DND-41 (cell line): ENCODE measurements at regions not wholly inside any gene's neighbourhood (a gene's known extent, or its start where the extent isn't known, plus 50 kb on each side); places are given as distances from the start of the nearest gene placed in this dataset.

Source experiments
- EZH2 ChIP-seq: IDR thresholded peaks from 3 replicates; pipeline ENCODE4 v1.6.1; 2012; ENCODE audit warnings: borderline replicate concordance, low read depth, mild to moderate bottlenecking, moderate library complexity, low read length, inconsistent platforms; ENCODE audit not compliant: severe bottlenecking
- TF ChIP-seq, protein P1 (sequence below): IDR thresholded peaks from 2 replicates; pipeline ENCODE4 v1.5.1; 2012; ENCODE audit warnings: borderline replicate concordance, low read length, moderate library complexity, mild to moderate bottlenecking; ENCODE audit not compliant: poor library complexity, severe bottlenecking; ENCODE audit errors: extremely low read depth

DNA sequence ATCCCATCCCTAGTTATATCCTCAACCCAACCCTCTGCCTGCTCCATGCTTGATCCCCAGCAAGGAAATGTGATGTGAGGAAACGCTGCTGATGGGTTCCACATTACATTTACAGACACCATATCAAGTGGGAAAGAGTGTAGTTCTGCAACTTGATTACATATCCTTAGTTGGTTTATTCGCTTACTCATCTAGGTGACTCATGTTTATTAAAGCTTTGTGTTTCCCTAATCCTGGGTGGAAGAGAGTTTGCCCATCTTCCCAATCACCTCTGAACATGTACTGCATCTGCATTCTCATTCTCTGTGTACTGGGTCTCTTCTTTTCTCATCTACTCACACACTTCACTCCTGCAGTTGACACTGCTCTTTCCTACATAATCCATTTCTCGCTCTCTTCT lies 91.7 kb upstream of the PDZRN3 start:
- TF ChIP-seq, protein P1, sequence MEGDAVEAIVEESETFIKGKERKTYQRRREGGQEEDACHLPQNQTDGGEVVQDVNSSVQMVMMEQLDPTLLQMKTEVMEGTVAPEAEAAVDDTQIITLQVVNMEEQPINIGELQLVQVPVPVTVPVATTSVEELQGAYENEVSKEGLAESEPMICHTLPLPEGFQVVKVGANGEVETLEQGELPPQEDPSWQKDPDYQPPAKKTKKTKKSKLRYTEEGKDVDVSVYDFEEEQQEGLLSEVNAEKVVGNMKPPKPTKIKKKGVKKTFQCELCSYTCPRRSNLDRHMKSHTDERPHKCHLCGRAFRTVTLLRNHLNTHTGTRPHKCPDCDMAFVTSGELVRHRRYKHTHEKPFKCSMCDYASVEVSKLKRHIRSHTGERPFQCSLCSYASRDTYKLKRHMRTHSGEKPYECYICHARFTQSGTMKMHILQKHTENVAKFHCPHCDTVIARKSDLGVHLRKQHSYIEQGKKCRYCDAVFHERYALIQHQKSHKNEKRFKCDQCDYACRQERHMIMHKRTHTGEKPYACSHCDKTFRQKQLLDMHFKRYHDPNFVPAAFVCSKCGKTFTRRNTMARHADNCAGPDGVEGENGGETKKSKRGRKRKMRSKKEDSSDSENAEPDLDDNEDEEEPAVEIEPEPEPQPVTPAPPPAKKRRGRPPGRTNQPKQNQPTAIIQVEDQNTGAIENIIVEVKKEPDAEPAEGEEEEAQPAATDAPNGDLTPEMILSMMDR, result no peak
- no peak for TF ChIP-seq EZH2
